NCI-H460 (cell line): ENCODE measurements at regions not wholly inside any gene's neighbourhood (a gene's known extent, or its start where the extent isn't known, plus 50 kb on each side); places are given as distances from the start of the nearest gene placed in this dataset.

Experiments used
- DNase-seq: peaks from one replicate; pipeline ENCODE4 v3.0.0-alpha.2; 2016; ENCODE audit warnings: low read depth; ENCODE audit errors: extremely low read depth

DNA sequence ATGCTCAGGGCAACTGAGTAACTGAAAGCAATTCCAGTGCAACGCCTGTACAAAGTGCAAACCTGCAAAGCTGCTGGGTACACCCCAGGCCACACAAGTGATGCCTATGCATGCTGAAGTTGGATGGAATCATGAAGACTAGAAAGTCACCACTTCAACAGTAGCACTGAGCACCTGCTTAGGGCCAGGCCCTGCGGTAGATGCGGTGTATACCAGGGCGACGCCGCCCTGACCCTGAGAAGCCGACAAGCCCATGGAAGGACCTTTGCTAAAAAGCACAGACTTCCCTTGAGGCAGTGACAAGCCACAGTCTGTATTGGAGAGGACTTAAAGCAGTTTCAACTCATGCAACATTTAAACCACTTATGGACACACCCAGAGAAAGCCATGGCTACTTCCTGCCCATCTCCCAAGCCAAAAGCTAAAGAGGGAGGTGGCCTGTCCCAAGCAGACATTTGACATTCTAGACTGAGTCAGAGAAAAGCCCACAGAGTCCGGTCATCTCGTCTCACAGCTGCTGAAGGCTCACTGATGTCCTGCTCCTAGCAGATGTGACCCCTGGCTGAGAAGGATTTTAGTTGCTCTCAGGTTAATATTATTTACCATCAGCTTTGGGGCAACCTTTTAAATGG is 843.9 kb upstream of the TMEM132C start:
- no peak for DNase-seq

DNA sequence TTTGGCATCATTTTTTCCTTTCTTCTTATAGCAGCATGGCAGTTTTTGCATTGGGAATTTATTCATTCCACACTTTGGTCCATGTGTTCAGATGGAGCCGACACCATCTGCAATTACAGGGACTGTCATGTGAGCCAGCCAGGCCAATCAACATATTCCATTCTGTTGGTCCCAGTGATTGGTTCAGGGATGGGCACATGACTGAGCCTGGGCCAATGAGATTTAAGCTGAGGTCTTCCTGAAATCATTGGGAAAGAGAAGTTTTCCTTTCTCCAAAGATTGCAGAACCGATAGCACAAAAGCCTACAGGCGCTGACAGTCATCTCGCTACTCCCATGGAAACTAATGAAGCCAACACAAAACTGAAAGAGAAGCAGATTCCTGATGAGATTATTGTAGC is 841.5 kb upstream of the TMEM132C start:
- no peak for DNase-seq

DNA sequence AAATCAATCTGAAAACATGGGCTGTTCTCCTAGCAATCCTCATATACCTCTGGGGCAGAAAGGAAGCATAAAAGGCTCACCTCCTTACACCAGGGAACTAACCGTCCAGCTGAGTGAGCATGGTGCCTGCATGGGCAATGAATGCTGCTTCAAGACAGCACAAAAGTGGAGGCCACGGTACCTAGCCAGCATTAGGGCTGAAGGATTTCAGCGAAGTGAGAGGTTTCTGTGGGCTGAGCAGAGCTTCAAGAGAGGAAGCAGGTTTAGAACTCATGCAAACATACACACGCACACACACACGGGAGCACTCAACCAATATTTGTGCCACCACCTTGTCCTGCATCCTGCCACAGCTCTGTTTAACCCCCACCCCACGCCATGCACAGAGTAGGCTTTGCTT is 838.5 kb upstream of the TMEM132C start:
- DNase-seq: no peak

DNA sequence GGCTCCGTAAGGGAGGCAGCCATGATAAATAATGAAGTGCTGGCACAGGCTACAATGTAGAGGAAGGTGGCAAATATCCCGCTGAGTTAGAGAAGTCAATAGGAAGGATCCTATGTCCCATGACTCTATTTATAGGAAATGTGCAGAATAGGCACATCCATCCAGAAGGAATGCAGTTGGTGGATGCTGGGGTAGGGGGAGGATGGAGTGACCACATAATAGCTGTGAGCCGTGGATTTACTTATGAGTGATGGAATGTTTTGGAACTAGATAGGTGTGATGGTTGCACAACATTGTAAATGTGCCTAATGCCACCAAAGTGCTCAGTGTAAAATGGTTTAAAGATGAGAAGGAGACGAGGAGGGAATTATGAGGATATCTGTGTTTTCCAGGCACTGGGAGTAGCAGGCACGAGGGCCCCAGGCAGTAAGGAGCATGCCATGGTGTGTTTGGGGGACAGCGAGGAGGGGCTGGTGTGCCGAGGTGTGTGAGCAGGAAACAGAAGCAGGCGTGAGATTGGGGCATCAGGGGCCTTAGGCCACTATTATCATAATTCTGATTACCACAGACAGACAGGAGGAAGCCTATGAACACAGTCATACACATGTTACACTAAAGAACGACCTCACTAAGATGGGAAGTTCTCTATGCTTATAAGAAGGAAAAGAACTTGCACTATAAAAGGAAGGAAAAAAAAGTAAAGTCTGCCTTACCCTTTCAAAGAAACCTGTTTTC is 837.3 kb upstream of the TMEM132C start:
- no peak for DNase-seq

DNA sequence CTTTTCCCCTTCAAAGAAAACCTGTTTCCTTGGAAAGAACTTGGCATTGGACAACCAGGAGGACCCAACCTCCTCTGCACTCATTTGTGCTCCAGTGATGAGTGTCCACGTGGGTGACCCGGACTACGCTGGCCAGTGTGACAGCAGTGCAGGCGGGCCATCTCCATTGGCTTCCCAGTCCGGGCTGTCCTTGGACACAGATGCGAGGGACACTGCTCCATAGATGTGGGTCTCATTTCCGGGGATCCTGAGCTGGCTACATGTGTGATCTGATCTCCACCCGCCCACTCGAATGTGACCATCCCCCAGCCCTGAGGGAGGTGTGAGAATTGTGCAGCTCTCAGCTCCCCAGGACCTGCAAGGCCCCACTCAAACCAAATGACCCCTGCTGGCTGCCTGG is 836.6 kb upstream of the TMEM132C start:
- DNase-seq: no peak

DNA sequence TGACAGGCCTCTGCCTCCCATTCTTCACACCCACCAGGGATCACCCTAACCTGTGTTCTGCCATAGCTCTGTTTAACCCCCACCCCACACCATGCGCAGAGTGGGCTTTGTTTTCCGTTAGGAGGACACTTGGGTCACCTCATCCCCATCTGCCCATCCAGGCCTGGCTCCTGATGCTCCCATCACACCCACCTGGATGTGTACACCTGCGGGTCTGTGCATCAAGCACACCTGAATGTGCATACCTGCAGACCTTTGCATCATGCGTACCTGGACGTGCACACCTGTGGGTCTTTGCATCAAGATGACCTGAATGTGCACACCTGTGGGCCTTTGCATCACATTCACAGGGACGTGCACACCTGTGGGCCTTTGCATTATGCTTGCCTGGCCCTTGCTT is 835.8 kb upstream of the TMEM132C start:
- no peak for DNase-seq

DNA sequence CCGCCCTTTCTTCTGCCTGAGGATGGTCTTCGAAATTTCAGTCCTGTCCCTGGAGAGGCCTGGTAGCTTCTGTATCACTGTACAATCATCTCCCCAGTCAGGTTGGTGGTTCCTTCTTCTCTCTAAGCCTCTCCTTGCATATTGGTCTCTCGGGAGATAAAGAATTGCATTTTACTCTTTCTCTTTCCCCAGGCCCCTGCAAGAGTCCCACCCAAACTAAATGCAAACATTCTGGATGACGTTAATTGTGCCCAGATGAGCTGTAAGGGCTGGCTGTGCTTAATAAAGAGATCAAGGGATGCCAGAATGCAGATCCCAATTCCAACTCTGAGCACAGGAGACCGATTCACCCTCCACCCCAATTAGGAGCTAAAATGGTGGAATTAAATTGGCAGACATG is 835.4 kb upstream of the TMEM132C start:
- no peak for DNase-seq

DNA sequence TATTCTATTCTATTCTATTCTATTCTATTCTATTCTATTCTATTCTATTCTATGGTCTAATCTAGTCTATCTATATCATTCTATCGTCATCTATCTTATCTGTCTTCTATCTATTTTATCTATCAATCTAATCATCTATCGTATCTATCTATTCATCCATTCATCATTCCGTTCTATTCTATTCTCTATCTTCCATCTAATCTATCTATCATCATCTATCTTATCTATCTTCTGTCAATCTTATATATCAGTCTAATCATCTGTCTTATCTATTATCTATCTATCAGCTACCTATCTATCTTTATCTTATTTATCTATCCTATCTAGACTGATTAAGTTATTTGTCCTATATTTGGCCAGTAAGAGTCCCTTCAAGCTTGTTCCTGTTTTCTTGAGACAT is 831.5 kb upstream of the TMEM132C start:
- DNase-seq: no peak

DNA sequence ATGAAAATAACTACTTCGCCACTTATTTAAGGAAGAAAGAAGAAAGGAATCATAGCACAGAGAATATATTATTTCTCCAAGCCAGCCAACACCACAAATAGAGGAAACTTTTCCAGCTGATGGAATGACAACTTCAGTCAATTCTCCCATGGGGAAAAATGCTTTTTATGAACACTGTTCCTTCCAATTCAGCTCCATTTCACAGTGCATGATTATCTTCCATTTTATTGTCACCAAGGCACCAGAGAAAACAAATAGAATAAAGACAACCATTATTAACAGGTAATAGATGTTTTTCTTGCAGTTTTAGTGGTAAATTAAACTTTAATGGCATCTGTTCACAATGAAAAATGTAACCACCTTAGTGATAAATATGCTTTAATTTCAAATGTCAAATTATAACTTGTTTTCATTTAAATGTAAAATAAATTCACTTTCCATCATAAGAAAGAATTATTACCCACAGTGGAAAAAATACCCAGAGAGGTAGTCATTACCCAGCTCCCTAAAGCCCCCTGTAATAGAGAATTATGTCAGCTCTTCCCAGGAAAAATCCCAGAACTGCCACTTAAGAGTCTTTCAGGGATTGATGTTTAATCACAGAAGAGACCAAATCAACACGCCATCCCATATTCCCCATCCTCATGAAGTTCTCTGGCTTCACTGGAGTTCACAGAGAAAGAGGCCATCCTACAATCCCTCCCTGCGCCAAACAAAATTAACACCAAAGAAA is 828.3 kb upstream of the TMEM132C start:
- DNase-seq: no peak

DNA sequence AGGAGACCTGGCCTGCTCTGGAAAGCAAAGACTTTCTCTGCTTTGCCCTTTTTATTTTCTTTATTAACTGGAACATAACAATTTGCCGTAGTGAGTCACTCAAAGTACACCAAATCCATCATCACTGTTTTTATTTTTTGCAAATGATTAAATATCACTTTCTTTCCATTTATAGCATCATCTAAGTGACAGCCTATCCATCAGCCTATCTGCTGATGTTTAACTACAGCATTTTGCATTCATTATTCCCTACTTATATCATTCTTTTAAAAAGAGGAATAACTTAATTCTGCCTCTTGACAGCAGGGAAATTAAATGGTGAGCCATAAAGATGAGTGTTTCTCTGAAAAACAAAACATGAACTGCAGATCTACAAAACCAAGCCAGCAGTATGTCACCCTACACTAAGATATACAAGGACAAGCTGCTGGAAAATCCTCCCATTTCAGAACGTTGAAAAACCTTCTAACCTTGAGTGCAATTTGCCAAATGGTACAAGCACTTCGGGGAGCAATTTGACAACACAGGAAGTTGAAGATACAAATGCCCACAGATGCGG is 821.3 kb upstream of the TMEM132C start:
- no peak for DNase-seq

DNA sequence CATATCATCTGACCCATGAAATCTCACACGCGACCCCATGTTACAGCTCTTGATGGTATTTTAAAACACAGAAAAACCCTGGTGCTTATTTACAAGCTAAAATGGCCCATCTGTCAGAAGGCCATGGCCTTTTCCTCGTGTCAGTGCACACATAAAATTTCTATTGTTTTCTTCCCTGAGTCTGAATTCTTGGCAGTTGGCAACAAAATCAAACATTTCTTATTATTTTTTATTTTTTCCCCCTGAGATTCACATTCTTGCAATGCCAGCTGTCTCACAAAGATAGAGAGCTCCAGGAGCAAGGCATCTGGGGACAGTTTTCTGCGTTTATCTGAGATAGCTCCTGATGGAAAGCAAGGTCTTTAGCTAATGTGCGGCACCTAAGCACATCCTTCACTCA is 818.1 kb upstream of the TMEM132C start:
- no peak for DNase-seq

DNA sequence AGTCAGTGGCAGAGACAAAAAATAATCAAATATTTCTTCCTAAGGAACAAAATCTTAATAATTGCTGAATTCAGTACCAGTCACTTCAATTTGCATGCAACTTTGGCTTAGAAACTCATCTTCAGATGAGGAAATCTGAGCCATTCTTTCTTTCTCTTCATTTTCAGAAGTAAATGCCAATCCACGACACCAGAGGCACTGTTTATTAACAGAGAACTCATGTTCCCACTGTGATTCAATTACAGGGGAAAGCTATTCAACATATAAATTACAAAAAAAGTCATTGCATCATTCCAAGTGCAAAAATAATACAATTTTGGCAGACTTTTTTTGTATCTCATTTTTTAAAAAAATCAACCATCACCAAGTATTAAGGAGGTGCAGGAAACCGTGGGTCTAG is 816.1 kb upstream of the TMEM132C start:
- no peak for DNase-seq

DNA sequence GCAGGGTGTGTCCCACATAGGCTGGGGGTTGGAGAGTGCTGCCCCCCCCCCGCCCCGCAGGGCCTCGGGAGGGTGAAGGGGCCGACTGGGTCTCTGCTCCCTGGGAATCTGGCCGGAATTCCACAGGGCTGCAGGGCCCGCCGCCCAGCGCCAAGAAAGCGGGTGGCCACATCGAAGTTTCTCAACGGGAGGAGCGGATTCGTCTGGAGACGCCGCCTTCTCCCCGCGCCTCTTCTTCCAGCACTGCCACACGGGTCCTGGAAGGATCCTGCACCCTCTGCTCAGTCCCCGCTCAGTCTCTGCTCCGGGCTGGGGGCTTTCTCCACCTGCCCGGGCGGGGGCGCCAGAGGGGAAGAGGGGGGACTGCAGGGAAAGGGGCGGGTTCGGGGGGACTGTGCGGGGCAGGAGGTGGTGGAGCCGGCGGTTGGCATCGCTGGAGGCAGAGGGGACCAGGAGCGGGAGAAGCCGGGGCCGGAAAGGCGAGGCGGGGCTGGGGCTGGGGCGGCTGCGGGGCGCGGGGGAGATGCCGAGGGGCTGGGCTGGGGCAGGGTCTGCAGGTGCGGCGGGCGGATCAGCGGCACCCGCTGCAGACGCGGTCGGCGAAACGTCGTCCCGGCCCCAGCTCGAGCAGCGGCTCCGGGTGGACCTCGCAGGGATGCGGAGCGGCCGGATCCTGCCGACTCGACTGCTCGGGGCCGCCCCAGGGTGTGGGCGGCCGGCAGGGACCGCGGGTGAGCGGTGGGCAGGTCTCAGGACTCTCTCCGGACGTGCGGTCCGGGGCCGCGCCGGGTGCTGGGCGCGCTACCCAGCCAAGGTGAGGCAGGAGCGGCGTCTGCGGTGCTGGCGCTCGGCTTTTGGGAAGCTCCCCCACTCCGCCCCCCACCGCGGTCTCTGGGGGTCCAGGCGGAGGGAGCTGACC is 811.4 kb upstream of the TMEM132C start:
- no peak for DNase-seq

DNA sequence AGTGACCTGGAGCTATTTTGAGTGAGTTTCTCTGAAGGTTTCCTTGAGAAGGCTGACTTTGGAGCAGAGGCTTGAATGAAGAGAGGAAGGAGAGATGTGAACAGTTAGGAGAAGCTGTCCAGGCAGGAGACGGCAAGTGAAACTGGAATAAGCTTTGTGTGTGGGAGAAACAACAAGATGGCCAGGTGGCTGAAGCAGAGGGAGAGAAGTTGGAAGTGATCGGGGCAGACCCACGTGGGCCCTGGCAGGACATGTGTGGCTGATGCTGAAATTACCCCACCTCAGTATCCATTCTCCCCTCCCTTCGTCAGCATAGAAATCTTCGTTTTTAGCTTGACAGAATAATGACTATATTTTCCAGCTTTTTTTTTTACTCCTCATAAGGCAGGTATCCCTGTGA is 809.2 kb upstream of the TMEM132C start:
- DNase-seq: no peak

DNA sequence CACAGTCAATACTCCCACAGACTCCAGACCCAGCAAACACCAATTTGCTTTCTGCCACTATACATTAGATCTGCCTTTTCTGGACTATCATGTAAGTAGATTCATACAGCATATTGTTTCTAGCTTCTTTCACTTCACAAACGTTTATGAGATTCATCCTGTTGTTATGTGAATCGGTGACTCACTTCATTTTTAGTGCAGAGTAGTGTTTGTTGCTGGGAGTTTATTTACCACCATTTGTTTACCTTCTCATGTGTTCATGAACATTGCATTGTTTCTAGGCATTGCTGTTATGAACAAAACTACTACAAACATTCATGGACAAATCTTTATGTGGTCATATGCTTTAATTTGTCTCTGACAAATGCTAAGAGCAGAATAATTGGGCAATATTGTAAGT is 807.8 kb upstream of the TMEM132C start:
- DNase-seq: no peak

DNA sequence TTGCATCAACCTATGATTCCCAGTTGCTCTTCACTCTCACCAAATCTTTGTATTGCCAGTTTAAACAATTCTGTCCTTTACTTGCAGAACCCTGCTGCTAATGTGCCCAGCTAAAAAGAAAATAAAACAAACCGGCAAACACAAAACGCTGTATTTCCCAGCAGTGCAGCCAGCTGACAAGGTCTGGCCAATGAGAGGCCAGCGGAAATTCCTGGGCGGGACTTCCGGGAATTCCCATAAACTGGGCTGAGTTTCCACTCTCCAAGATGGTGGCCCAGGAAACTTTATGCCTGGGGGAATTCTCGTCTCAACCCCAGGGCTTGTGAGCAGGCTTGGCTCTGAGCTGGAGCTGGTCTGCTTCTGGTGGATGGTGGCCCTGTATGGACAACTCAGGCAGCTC is 807.3 kb upstream of the TMEM132C start:
- DNase-seq: no peak

DNA sequence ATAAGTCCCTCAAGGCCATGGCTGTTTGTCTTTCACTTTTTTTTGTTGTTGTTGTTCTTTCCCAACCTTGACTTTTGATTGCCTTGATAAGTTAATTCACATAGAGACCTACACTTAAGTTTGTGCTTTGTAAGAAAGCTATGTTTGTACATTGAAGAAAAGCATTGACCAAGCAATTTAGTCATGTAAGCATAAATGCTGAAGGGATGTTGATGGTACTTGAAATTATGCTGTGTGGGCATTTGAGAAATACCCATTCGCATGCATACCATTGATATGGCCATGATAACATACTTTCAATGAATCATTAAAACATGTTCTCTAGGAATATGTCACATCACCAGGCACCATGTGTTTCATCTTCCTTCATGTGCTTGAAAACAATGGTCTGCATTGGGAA is 803.7 kb upstream of the TMEM132C start:
- DNase-seq: no peak

DNA sequence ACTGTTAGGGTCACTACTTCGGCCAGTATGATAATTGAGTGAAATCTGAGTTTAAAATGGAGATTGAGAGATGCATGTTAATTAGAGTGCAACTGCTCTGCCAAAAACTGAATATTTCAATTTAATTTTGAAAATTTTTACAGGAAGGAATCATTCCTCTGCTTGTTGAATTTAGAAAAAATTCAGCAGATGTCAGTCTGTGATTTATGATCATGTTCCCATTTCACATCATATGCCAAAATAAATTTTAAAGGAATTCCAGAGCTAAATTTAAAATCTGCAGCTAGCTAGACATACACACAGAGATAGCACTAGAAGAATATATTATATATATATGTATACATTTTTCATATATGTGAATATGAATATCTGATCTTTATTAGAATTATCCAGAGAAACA is 797.6 kb upstream of the TMEM132C start:
- no peak for DNase-seq

DNA sequence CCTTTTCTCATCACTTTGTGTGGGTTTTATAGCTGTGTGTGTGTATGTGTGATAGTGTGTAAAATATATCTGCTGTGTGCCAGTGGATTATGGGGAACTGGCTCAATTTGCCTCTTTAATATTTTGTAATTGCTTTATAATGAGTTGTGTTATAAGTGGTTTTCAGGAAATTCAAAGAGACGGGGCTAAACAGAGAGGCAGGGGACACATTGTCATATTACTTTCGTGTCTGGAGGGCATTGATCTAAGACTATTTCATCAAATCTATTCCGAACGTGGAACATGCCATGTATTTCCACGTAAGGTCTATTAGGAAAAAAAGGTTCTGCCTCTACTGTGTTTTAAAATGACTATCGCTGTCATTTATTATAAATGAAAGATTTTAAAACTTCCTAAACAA is 793.2 kb upstream of the TMEM132C start:
- DNase-seq: no peak

DNA sequence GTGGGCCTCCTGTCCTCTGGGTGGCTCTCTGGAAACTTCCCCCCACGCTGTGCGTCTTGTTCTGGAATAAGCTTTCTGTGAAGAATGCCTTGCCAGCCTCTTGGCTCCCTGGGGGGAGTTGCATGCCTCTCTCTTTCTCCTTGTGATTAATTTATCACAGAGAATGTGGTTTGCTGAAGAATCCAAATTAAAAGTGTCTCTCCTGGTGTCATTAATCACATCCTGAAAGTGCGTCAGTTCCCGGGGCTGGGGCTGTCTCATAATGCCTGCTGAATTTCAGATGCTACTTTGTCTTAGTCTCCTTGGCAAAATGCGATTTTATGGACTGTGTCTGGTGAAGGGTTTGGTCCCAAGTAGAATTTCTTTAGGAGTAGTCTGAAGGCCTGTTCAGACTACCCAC is 787.7 kb upstream of the TMEM132C start:
- DNase-seq: no peak
